HG03159 (cell line): ENCODE measurements at regions not wholly inside any gene's neighbourhood (a gene's known extent, or its start where the extent isn't known, plus 50 kb on each side); places are given as distances from the start of the nearest gene placed in this dataset.

Experiments used
- ATAC-seq: cut with Tn5 transposase; IDR thresholded peaks from one replicate; pipeline ENCODE4 v1.9.1; 2021; ENCODE audit warnings: mild to moderate bottlenecking, moderate library complexity; ENCODE audit not compliant: unreplicated experiment

DNA sequence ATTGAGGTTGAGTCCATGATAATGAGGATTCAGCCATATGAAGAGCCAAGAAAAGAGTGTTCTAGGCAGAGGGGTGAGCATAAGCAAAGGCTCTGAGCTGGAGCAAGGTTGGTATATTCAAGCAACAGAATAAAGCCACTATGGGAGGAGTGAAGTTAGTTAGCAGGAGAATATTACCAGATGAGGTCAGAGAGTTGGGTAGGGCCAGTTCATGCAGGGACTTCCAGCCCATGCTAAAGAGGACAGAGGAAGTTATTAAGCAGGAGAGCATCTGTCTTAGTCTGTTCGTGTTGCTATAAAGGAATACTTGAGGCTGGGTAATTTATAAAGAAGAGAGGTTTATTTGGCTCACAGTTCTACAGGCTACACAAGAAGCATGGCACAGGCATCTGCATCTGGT is 57.1 kb upstream of the ATG10 start:
- ATAC-seq = no peak

DNA sequence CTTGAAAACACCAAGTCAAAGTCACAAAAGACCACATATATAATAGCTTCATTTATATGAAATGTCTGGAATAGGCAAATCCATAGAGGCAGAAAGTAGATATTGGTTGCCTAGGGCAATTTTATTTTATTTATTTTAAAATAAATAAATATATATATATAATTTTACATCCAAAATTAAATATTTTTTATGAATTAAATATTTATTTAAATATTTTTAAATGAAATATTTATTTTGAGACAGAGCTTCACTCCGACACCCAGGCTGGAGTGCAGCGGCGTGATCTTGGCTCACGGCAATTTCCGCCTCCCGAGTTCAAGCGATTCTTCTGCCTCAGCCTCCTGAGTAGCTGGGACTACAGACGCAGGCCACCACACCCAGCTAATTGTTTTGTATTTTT is 58.9 kb upstream of the ATG10 start:
- no peak for ATAC-seq

DNA sequence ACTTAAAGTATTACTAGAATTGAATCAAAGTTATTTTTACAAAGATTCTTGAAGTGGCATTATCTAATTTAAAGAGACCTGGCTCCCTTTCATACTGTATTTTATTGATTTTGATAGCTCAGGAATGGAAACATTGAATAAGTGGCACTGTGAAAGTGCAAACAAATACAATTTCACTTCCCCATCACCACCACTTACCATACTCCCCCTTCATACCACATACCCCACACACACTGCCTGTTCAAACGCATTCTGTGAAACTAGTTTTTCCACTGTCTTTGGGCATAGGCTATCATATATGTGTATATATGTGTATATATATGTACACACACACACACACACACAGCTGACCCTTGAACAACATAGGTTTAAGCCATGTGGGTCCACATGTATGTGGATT is 62.1 kb upstream of the ATG10 start:
- ATAC-seq = peak; percentile 90

DNA sequence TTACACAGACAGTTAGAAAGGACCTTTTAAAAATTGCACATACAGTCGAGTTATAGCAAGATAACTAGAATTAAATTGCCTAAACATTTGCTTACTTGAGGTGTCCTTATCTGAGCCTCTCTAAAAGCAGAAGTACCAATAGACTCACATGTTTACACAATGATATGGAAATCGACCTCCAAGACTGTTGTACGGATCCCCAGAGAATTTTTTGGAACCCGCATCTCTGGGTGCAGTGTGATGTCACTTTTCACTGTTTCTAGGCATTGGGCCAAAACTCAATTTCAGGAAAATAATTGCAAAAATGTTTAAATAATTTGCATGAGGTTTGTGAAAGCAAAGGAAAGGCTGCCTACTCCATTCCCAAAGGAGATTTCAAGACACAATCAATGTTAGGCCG is 63.1 kb upstream of the ATG10 start:
- ATAC-seq = no peak

DNA sequence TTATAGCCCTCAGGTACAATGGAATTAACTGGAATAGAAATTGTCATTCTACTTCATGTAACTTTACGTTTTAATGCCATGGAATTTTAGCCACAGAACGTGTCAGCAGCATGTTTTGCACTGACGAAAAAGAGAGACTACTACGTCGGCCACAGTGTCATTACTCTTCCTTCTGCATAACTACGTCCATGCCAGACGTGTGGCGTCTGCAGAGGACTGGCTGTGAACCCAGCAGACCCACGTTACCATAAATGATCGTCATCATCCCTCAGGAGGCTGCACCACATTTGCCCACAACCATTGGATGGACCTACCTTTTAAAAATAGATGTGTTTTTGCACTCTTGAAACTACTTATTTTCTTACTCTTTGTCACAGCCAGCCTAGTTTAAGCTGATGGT is 63.8 kb upstream of the ATG10 start:
- no peak for ATAC-seq

DNA sequence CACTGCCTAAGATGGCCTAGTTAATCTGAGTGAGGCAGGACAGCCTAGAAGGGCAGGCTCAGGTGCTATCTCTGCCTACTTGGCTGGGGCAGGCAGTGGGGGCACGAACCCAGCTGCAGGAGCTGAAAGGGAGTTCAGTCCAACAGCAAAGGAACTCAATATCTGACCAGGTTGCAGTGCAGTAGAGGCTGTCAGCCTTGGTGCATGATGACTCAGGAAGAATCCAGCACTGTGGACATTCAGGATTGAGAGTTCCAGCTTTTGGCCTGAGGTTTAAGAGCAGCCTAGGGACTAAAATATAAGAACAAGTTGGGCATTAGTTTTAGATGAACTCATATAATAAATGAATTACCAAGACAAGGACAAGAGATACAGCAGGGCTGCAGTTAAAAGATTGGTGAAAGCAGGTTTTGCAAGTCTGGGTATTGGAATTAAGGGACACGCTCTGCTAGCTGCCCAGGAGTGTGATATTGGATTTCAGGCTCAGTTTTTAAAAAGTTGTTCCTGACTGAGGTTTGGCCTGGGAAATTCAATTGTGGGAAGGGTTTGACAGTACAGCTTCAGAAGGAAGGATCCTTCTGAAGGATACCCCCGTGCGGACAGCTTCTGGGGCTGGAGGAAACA is 64.7 kb upstream of the ATG10 start:
- ATAC-seq = no peak

DNA sequence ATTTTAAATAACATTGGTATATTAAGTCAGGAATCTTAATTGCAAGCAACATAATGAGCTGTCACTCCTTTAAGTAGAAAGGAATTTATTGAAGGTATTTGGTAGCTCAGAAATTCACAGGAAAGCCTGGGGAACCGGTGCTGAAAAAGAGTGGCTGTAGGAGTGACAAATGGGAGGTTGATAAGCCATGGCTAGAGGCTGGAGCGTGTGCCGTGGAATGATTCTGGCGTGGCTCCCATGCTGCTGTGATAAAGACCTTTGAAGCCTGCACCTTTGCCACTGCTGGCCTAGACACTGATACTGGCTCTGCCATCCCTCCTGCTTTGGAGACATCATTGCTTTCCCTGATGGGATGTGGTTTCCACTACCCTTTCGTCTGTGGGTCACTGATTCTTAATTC is 65.7 kb upstream of the ATG10 start:
- no peak for ATAC-seq

DNA sequence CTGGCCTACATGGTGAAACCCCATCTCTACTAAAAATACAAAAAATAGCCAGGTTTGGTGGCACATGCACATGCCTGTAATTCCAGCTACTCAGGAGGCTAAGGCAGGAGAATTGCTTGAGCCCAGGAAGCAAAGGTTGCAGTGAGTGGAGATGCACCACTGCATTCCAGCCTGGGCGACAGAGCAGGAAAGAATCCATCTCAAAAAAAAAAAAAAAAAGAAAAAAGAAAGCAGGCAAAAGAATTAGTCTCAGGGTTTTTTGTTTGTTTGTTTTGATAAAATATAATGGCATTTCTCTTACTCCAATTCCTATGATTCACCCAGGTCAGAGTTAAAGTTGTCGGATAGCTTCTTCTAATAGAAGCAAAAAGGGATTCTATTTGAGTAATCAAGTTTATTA is 67.0 kb upstream of the ATG10 start:
- ATAC-seq = no peak

DNA sequence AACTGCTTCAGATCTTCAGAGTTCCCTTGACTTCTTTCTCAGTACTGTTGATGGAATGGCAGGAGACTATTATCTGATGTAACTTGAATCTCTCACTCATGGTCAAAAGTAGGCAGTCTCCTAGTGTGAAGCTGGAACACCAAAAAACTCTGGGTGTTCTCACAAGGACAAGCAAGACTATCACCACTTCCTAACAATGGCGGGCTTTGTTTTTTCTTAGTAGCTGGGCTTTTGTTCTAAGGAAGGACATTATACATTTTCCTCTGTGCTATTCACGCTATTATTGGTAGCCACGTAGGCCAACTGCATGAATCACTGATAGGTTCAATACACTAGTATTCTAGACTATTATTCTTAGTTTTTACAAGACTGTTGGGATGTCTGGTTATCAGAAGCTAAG is 67.7 kb upstream of the ATG10 start:
- no peak for ATAC-seq

DNA sequence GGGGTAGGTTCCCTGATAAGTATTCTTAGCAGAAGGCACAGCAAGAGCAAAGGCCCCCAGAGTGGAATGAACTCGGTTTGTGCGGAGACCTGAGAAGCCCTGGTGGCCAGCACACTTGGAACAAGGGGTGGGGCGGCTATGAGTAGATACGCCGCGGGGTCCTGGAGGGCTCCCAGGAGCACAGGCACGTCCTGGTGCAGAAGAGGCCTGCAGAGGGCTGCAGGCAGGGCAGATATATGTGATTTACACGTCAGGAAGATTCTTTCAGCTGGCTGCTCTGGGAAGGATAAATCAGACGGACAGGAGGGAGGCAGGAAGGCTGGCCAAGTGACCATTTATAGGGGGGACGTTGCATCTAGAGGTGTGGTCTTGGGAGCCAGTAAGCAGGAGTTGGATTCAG is 70.2 kb upstream of the ATG10 start:
- ATAC-seq = no peak

DNA sequence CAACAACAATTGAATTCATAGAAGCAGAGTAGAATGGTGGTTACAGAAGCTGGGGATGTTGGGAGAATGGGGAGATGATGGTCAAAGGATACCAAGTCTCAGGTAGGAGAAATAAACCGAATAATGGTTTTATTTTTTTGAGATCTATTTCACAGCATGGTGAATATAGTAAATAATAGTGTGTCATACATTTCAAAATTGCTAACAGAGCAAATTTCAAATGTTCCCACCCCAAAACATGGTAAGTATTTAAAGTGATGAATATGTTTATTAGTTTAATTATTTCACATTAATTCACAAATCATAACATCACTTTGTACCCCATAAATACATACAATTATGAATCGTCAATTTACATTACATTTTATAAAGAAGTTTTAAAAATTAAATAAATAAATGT is 72.7 kb upstream of the ATG10 start:
- no peak for ATAC-seq

DNA sequence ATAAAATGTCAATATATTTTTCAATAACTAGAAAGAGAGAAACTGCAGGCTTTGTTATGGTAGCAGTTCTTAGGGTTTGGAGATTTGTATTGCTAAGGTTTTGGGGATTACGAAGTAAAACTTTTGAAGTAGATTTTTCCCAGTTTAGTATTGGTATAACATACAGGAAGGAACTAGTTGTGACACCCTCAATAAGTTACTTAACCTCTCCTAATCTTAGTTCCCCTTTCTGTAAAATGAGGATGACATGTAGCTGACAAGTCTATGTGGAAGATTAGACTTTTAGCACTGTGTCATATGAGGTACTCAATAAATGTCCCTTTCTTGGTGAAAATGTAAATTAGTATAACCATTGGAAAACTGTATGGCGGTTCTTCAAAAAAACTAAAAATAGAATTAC is 73.4 kb upstream of the ATG10 start:
- no peak for ATAC-seq

DNA sequence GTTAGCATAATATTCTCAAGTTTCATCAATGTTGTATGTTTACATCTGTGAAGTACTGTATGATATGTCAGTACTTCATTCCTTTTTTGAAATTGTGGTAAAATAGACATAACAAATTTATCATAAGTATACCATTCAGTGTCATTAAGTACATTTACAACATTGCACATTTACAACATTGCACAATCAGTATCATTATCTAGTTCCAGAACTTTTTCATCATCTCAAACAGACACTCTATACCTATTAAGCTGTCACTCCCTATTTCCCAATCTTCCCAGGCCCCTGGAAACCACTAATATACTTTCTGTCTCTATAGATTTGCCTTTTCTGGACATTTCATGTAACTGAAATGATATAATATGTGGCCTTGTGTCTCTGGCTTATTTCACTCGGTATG is 75.1 kb upstream of the ATG10 start:
- ATAC-seq = no peak

DNA sequence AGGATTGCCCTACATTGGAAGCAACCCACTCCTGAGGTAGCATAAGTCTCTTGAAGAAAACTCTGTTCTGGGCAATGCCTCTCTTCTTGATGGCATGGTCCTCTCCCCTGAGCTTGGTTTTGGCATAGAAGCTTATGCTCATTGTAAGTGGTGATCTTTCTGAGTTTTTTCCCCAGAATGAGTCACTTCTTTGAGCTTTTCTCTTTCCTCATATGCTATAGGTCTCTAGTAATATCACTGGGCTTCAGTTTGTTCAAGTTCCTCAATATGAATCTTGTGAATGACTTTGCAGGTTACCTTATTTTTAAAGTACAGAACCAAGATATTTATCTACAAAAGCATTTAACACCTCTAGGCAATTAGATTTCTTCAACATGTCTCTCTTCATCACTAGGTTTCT is 76.5 kb upstream of the ATG10 start:
- no peak for ATAC-seq

DNA sequence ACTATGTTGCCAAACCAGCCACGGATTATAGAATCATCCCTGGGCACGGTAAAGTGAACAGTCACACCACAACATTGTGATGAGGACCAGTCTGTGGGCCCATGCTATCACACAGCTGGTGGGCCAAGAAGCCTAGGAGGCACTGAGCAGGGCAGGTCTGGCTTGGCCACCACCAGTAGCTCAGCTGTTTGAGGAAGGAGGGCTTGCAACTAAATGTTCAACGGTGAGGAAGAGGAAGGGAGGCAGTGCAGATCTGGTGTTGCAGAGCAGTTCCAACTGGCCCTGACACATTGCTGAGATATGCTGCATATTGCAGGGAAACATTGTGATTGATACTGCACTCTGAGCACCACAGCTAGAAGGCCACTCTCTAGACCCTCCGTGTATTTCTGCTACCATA is 77.9 kb upstream of the ATG10 start:
- ATAC-seq = no peak

DNA sequence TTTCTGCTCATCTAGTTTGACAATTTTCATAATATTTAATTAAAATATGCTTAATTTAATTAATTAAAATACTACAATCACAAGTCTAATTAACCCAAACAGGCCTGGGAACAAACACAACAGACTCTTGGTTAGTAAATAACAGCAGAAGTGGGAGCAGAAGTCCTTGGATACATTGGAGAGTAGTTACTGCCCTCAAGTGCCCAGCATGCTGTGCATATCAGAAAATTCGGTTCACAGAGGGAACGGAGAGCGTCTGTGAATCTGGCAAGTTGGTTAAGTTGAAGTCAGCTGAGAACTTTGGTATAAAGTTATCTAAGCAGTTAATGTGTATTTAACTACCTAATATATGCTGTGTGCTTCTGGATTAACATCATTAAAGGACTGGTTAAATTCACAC is 87.0 kb upstream of the ATG10 start:
- ATAC-seq = no peak

DNA sequence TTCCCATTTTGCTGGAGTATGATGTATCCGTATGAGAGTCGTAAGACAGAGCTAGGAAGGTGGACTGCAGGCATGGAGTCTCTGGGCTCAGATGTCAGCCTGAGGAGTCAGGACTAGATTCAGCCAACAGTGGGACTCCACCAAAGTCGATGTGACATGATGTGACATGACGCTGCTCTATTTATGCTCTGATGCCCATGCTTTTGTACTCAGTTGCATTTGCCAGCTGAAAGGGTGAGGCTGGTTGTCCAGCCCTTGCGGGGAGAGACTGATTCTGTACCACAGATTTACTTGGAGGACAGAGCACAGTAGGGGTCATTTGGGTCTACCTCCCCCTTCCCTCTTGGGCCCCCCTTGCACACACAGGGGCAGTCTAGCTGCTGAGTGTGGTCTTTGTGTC is 88.5 kb upstream of the ATG10 start:
- no peak for ATAC-seq

DNA sequence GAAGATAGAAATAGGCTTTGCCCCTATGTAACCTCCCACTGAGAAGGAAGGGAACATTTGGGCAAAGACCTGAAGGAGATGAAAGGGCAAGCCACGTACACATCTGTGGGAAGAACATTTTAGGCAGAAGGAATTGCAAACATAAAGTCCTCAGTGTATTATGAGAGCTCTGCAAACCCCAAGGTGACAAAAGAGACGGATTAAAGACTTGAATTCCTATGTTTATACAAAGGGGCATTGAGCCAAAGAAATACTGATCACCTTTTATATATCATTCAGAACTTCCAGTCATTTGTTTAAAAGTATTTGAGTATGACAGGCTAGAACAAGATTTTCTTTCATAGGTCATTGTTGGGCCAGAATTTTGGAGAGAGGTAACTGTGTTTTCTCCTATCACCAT is 90.2 kb upstream of the ATG10 start:
- no peak for ATAC-seq

DNA sequence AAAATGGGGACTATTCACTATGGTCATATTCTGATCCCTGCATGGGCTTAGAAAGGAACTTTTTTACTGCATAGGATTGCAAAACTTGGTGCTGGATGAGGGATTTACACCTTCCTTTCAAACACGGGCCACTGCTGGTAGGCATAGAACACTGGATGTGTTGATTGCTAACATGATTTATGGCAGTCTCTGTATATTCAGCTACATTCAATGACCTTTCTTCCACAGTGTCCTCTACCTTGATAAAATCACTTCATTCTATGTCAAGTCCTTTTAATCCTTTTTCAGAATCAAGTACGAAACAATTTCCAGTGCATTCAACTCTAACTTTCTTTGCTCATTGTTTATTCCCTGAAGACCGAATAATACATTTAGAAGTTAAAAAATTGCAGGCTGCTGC is 91.9 kb upstream of the ATG10 start:
- ATAC-seq = no peak

DNA sequence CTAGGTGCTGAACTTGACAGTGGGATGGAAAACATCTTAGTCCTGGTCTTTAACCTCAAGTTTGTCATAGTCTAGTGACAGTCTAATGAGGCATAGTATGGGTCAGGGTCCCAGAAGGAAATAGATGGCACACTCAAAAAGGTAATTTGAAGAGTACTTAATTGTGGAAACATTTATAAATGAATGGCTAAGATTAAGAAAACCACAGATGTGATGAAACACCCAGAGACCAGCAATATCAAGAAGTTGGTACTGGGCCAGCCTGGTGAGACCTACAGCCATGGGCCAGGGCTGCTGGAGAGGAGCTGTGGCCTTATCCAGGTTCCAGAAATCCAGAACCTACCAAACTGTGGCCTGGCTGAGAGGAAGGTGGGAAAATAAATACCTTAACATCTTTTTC is 93.5 kb upstream of the ATG10 start:
- no peak for ATAC-seq

DNA sequence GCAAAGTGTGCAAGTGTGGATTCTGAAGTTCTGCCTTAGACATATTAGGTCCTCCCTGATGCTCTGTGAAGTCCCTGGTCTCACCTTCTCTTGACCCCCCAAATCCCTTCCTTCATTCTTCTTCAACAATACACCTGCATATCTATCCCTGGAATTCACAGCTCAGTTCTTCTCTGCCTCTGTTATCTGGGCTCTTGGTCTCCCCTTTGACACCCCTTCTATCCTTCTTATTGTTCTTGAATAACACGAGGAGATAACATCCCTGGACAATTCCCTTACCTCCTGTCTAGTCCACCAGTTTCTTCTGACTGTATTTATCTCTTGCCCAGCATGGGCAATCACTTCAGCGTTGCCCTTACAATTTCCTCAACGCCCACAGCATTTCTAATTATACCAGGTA is 104.8 kb upstream of the ATG10 start:
- ATAC-seq = no peak

DNA sequence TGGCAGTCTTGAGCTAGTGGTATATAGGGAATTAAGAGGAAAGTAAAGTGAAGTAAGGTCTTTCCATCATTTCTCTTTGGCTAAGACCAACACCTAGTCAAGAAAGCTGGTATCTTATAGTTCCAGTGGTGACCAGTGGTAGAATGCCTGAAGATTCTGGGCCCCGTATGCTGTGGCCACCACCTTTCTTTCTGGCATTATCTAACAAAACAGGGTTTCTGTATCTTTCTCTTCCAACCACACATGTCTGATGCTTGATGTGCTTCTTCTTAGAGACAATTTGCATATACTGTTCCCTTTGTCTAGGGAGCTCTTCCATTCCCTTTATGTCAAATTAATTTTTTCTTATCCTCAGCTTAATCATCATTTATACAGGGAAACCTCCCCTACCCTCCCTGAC is 109.9 kb upstream of the SSBP2 start:
- no peak for ATAC-seq

DNA sequence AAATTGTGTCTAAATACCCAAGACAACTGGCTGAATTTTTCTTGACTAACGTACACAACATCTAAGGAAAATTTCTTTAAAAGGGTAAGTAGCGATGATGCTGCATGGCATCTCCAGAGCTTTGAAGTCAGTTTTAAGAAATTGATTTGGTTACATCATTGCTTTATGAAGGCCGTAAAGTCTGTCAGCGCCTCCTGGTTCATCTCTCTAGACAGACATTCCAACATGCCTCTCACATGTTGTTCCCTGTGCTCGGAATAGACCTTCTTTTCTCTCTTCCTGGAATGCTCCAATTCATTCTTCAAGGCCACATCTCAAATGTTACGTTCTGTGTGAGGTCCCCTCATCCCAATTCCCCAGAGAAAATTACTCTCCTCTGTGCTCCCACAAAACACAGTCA is 108.7 kb upstream of the SSBP2 start:
- no peak for ATAC-seq
